Body of pancreas (tissue), 4 donors: ENCODE measurements at regions not wholly inside any gene's neighbourhood (a gene's known extent, or its start where the extent isn't known, plus 50 kb on each side); places are given as distances from the start of the nearest gene placed in this dataset.

Experiments
- ATAC-seq: fragments of 150-250 bp; one replicate; pipeline ENCODE4 v1.9.1; 2016
- DNase-seq, 4 donors: peaks; one replicate each; pipeline ENCODE4 v3.0.0-alpha.2; 2019
- H3K27ac ChIP-seq, 4 donors: fragments of 200-600 bp; sonication (generic); 1 replicate in 3 of 4; 2 replicates in 1 of 4; pipeline versions ENCODE4 v1.5.1 to v1.6.1; 2016 to 2019; ENCODE audit warnings: mild to moderate bottlenecking in 1 of 4, mixed read lengths in 1 of 4, moderate library complexity in 1 of 4
- H3K27me3 ChIP-seq, 2 donors: fragments of 200-600 bp; sonication (generic); one replicate each; pipeline ENCODE4 v1.6.0; 2016; ENCODE audit warnings: mild to moderate bottlenecking in 1 of 2
- H3K36me3 ChIP-seq, 2 donors: fragments of 200-600 bp; sonication (generic); replicated peaks in 1 of 2; 2 replicates each; pipeline ENCODE4 v1.5.1; 2016; ENCODE audit warnings: low read depth in 2 of 2; ENCODE audit not compliant: insufficient read depth in 1 of 2
- H3K4me1 ChIP-seq: fragments of 200-600 bp; sonication (generic); one replicate; pipeline ENCODE4 v1.6.0; 2016
- H3K4me3 ChIP-seq, 2 donors: fragments of 200-600 bp; sonication (generic); 1 replicate in 1 of 2; 2 replicates in 1 of 2; pipeline ENCODE4 v1.5.1; 2016 to 2019
- H3K9me3 ChIP-seq, 3 donors: fragments of 200-600 bp; sonication (generic); 1 replicate in 2 of 3; 2 replicates in 1 of 3; pipeline ENCODE4 v1.5.1; 2016
- CTCF ChIP-seq, 7 experiments: fragments of 450-650 bp in 4 of 7; fragments of 200-600 bp in 3 of 7; sonication (generic) in 3 of 7; IDR thresholded peaks; one replicate each; pipeline ENCODE4 v1.5.1; 2016 to 2019; ENCODE audit warnings: antibody characterized with exemption in 7 of 7
- POLR2A ChIP-seq, 3 donors: fragments of 450-650 bp; IDR thresholded peaks; one replicate each; pipeline ENCODE4 v1.6.1; 2016; ENCODE audit warnings: antibody characterized with exemption in 3 of 3, mild to moderate bottlenecking in 2 of 3
- WGBS, 2 donors: methylation state at CpG; one replicate each; pipeline ENCODE4 v1.1.5; 2017; 5-methylcytosine and 5-hydroxymethylcytosine counted together
- intact Hi-C: fragments of 100-400 bp; cut with DNase I; formaldehyde crosslinking; loops from one replicate; pipeline ENCODE4 v1.15.1; 2023

- WGBS, 2 donors, result 74 to 87% methylated on average over 3 of the region's 3 CpGs
- no peak overlapping the region for H3K27ac ChIP-seq
- no peak for ATAC-seq
- H3K9me3 ChIP-seq, result no peaks in the 10 kb centered on the region
- DNase-seq, result no peak
- intact Hi-C loops, result no loop called here
- no peaks in the 10 kb centered on the region for H3K36me3 ChIP-seq
- no peaks in the 10 kb centered on the region for H3K27me3 ChIP-seq
- no peak for TF ChIP-seq CTCF (IDR thresholded peaks at IDR 0.05)
- TF ChIP-seq POLR2A (IDR thresholded peaks at IDR 0.05), result no peak
- no peaks in the 10 kb centered on the region for H3K4me1 ChIP-seq
- H3K4me3 ChIP-seq, result no peak overlapping the region
Observed at GRCh38 chr21:14829685-14830084, 235.1 kb downstream of the NRIP1 start.

- Histone ChIP-seq H3K4me1 (no peaks in the 10 kb centered on the region), H3K4me3 (no peak overlapping the region), H3K36me3 (no peaks in the 10 kb centered on the region), H3K9me3 (no peaks in the 10 kb centered on the region), H3K27ac (no peak overlapping the region), H3K27me3 (no peaks in the 10 kb centered on the region)
- intact Hi-C loops, result no loop called here
- WGBS, 2 donors, result 68 to 72% methylated on average over 3 of the region's 3 CpGs
- TF ChIP-seq POLR2A (IDR thresholded peaks at IDR 0.05), result no peak
- no peak for TF ChIP-seq CTCF (IDR thresholded peaks at IDR 0.05)
- DNase-seq (no peak), ATAC-seq (no peak)
Observed at GRCh38 chr21:14827468-14827867, 237.3 kb downstream of the NRIP1 start.

GRCh38 chr21:14826630-14827029 lies 238.2 kb downstream of the NRIP1 start:
- no peak for DNase-seq
- Histone ChIP-seq H3K36me3 (no peaks in the 10 kb centered on the region), H3K27ac (no peak overlapping the region), H3K4me3 (no peak overlapping the region), H3K27me3 (no peaks in the 10 kb centered on the region), H3K9me3 (no peaks in the 10 kb centered on the region), H3K4me1 (no peaks in the 10 kb centered on the region)
- intact Hi-C loops, result no loop called here
- WGBS, 2 donors, result 81 to 83% methylated on average over 6 of the region's 6 CpGs
- ATAC-seq, result no peak
- no peak for TF ChIP-seq POLR2A (IDR thresholded peaks at IDR 0.05)
- TF ChIP-seq CTCF (IDR thresholded peaks at IDR 0.05), result no peak

GRCh38 chr21:14825514-14825974 lies 239.3 kb downstream of the NRIP1 start:
- H3K9me3 ChIP-seq, result no peaks in the 10 kb centered on the region
- no peaks in the 10 kb centered on the region for H3K27me3 ChIP-seq
- ATAC-seq, result no peak
- WGBS, 2 donors, result 80 to 82% methylated on average over 3 of the region's 3 CpGs
- no peaks in the 10 kb centered on the region for H3K36me3 ChIP-seq
- no peak for DNase-seq
- no peak for TF ChIP-seq POLR2A (IDR thresholded peaks at IDR 0.05)
- no peak for TF ChIP-seq CTCF (IDR thresholded peaks at IDR 0.05)
- H3K27ac ChIP-seq, result no peak overlapping the region
- intact Hi-C loops, result no loop called here
- H3K4me3 ChIP-seq, result no peak overlapping the region
- H3K4me1 ChIP-seq, result no peaks in the 10 kb centered on the region

- Histone ChIP-seq H3K9me3 (no peaks in the 10 kb centered on the region), H3K4me1 (no peaks in the 10 kb centered on the region), H3K27ac (no peak overlapping the region), H3K27me3 (no peaks in the 10 kb centered on the region), H3K4me3 (no peak overlapping the region), H3K36me3 (no peaks in the 10 kb centered on the region)
- intact Hi-C loops, result no loop called here
- 84 to 95% methylated on average over 3 of the region's 3 CpGs for WGBS, 2 donors
- ATAC-seq (no peak), DNase-seq (no peak)
- no peak for TF ChIP-seq POLR2A (IDR thresholded peaks at IDR 0.05)
Observed at GRCh38 chr21:14824126-14824525, 240.7 kb downstream of the NRIP1 start.
